ENCODE measurements at regions not wholly inside any gene's neighbourhood (a gene's known extent, or its start where the extent isn't known, plus 50 kb on each side); places are given as distances from the start of the nearest gene placed in this dataset.

DNA sequence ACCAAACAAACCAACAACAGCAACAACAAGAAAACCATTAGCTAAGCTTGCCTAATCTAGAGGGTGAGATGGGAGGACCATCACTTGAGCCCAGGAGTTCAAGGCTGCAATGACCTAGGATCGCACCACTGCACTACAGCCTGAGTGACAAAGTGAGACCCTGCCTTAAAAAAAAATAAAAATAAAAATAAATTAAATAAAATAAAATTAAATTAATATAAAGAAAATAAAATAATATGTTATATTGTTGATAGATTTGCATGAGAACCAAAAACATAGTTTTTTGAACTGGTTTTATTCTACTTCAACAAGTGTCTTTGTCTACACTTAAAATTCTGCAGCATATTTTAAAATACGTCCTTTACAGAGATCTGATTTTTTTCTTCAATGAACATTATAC, 2683.1 kb downstream of the ARAP2 start:
- no peak overlapping the region for H2AK5ac ChIP-seq (ENCODE audit: insufficient read length, low read length)
- H3T11ph ChIP-seq (ENCODE audit: low read length): no peak overlapping the region
- no peak overlapping the region for H2BK20ac ChIP-seq (ENCODE audit: low read depth, low read length, poor library complexity, severe bottlenecking)
- H3K79me1 ChIP-seq (ENCODE audit: insufficient read depth, low read depth, low read length, poor library complexity, severe bottlenecking): no peaks in the 10 kb centered on the region
- Mint-ChIP-seq H3K9me3 (peaks cover 2 to 3% of the 10 kb centered on the region in 2 experiments; a peak in 3 of 5 replicates), H3K36me3 (ENCODE audit: insufficient read depth in 1 of 3, low read depth in 3 of 3) (peaks cover 0 to 1% (median 0%) of the 10 kb centered on the region in 3 experiments; a peak in 1 of 7 replicates), H3K4me3 (no peak overlapping the region), H3K27ac (no peak overlapping the region), H3K27me3 (ENCODE audit: low read depth) (no peaks in the 10 kb centered on the region), H3K4me1 (0 out of 4 replicates have a peak, but pooled peaks cover 0 to 2% of the 10 kb centered on the region in 2 experiments)
- H3K4me2 ChIP-seq (ENCODE audit: insufficient read depth, insufficient read length, low read length): no peak overlapping the region
- no peaks in the 10 kb centered on the region for H3K79me2 ChIP-seq (ENCODE audit: insufficient read depth, low read length)
- no peak overlapping the region for H4K5ac ChIP-seq (ENCODE audit: insufficient read length, low read depth, low read length)
- TF ChIP-seq, protein P1, sequence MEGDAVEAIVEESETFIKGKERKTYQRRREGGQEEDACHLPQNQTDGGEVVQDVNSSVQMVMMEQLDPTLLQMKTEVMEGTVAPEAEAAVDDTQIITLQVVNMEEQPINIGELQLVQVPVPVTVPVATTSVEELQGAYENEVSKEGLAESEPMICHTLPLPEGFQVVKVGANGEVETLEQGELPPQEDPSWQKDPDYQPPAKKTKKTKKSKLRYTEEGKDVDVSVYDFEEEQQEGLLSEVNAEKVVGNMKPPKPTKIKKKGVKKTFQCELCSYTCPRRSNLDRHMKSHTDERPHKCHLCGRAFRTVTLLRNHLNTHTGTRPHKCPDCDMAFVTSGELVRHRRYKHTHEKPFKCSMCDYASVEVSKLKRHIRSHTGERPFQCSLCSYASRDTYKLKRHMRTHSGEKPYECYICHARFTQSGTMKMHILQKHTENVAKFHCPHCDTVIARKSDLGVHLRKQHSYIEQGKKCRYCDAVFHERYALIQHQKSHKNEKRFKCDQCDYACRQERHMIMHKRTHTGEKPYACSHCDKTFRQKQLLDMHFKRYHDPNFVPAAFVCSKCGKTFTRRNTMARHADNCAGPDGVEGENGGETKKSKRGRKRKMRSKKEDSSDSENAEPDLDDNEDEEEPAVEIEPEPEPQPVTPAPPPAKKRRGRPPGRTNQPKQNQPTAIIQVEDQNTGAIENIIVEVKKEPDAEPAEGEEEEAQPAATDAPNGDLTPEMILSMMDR (conservative IDR thresholded peaks at IDR 0.05): no peak
- H2AFZ ChIP-seq (ENCODE audit: low read length): no peak overlapping the region
- no peaks in the 10 kb centered on the region for H3K9me3 ChIP-seq (ENCODE audit: control insufficient read depth, low read depth, low read length)
- H2BK120ac ChIP-seq (ENCODE audit: low read depth, low read length, poor library complexity, severe bottlenecking): no peak overlapping the region
- H3K56ac ChIP-seq (ENCODE audit: insufficient read length, low read depth, low read length): no peak overlapping the region
- no peaks in the 10 kb centered on the region for H3K4me1 ChIP-seq (ENCODE audit: insufficient read depth, low read length)
- no peak overlapping the region for H3K14ac ChIP-seq (ENCODE audit: insufficient read depth, low read length)
- DNase-seq: no peak
- no peaks in the 10 kb centered on the region for H3K23me2 ChIP-seq (ENCODE audit: insufficient read length, low read depth, low read length, poor library complexity, severe bottlenecking)
- no peak overlapping the region for H3K9ac ChIP-seq (ENCODE audit: extremely low read depth, insufficient read length, low read length)
- H4K91ac ChIP-seq (ENCODE audit: insufficient read length, low read depth, low read length): no peak overlapping the region
- H3K18ac ChIP-seq (ENCODE audit: insufficient read length, low read depth, low read length): no peak overlapping the region
- no peak overlapping the region for H4K8ac ChIP-seq (replicated peaks; ENCODE audit: insufficient read length, low read depth, low read length)
- no peak overlapping the region for H3K27ac ChIP-seq (ENCODE audit: insufficient read length, low read depth, low read length)
- H3K23ac ChIP-seq (ENCODE audit: insufficient read length, low read depth, low read length): no peak overlapping the region
- H2BK12ac ChIP-seq (ENCODE audit: insufficient read length, low read depth, low read length): no peak overlapping the region
- H2BK15ac ChIP-seq (ENCODE audit: low read depth, low read length): no peak overlapping the region
- H3K4ac ChIP-seq (ENCODE audit: low read depth, low read length): no peak overlapping the region
- H4K20me1 ChIP-seq (ENCODE audit: control insufficient read depth, insufficient read depth, insufficient read length): no peaks in the 10 kb centered on the region
- H2BK5ac ChIP-seq (ENCODE audit: insufficient read length, low read length): no peak overlapping the region
- H3K27me3 ChIP-seq (ENCODE audit: insufficient read depth, low read length): no peaks in the 10 kb centered on the region
- WGBS (ENCODE audit: extremely low coverage, insufficient read length, low lambda C conversion rate): no CpG with 5 or more reads among the region's 2 CpGs

Data from H9 (cell line).